Ascending aorta (tissue), 2 donors: ENCODE measurements at regions not wholly inside any gene's neighbourhood (a gene's known extent, or its start where the extent isn't known, plus 50 kb on each side); places are given as distances from the start of the nearest gene placed in this dataset.

Experiments used
- DNase-seq, 2 donors: peaks; one replicate each; pipeline ENCODE4 v3.0.0-alpha.2; 2019; ENCODE audit warnings: low spot score in 2 of 2
- H3K27ac ChIP-seq, 2 donors: fragments of 200-600 bp; sonication (generic); one replicate each; pipeline ENCODE4 v1.5.1; 2016 to 2017; ENCODE audit warnings: mild to moderate bottlenecking in 1 of 2
- H3K27me3 ChIP-seq: fragments of 200-600 bp; sonication (generic); one replicate; pipeline ENCODE4 v1.5.1; 2017
- H3K36me3 ChIP-seq, 2 donors: fragments of 200-600 bp; sonication (generic); one replicate each; pipeline ENCODE4 v1.5.1; 2016
- H3K4me1 ChIP-seq, 2 donors: fragments of 200-600 bp; sonication (generic); one replicate each; pipeline ENCODE4 v1.5.1; 2016 to 2017; ENCODE audit warnings: mild to moderate bottlenecking in 1 of 2
- H3K4me3 ChIP-seq, 2 donors: fragments of 200-600 bp; sonication (generic); one replicate each; pipeline ENCODE4 v1.5.1; 2016 to 2017; ENCODE audit warnings: mild to moderate bottlenecking in 1 of 2
- H3K9me3 ChIP-seq, 2 donors: fragments of 200-600 bp; sonication (generic); one replicate each; pipeline ENCODE4 v1.5.1; 2016
- intact Hi-C: fragments of 100-400 bp; cut with DNase I; formaldehyde crosslinking; loops from one replicate; pipeline ENCODE4 v1.15.1; 2023
- TF ChIP-seq, protein P1 (sequence below), 3 experiments: fragments of 200-600 bp in 2 of 3; fragments of 450-650 bp in 1 of 3; sonication (generic) in 2 of 3; IDR thresholded peaks; one replicate each; pipeline ENCODE4 v1.5.1; 2016 to 2019; ENCODE audit warnings: antibody characterized with exemption in 3 of 3, mild to moderate bottlenecking in 1 of 3, moderate library complexity in 1 of 3

- Histone ChIP-seq H3K9me3 (no peaks in the 10 kb centered on the region), H3K27me3 (no peaks in the 10 kb centered on the region), H3K27ac (no peak overlapping the region), H3K4me1 (no peaks in the 10 kb centered on the region), H3K36me3 (no peaks in the 10 kb centered on the region), H3K4me3 (no peak overlapping the region)
- intact Hi-C loops: no loop called here
- TF ChIP-seq, protein P1, sequence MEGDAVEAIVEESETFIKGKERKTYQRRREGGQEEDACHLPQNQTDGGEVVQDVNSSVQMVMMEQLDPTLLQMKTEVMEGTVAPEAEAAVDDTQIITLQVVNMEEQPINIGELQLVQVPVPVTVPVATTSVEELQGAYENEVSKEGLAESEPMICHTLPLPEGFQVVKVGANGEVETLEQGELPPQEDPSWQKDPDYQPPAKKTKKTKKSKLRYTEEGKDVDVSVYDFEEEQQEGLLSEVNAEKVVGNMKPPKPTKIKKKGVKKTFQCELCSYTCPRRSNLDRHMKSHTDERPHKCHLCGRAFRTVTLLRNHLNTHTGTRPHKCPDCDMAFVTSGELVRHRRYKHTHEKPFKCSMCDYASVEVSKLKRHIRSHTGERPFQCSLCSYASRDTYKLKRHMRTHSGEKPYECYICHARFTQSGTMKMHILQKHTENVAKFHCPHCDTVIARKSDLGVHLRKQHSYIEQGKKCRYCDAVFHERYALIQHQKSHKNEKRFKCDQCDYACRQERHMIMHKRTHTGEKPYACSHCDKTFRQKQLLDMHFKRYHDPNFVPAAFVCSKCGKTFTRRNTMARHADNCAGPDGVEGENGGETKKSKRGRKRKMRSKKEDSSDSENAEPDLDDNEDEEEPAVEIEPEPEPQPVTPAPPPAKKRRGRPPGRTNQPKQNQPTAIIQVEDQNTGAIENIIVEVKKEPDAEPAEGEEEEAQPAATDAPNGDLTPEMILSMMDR (IDR thresholded peaks at IDR 0.05): no peak
- DNase-seq: no peak
These were observed 397.6 kb downstream of the PLA2G4A start for GRCh38 chr1:187226396-187226795.

DNA sequence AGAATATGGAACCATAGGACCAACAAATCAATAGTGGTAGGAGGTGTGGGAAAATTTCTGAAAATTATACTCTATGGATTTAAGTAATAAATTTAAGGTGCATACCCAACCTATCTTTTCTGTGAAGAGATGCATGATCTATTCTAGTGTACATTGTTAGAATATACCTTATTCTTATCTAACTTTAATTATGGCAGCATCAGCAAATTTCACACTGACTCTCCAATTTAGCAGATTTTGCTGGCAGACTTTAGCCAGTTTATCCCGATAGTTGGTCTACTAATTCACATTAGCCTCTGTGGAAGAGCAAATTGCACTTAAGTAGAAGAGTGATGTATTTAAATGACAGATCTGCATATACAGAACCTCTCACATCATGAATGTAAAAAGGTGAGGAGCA, 400.0 kb downstream of the PLA2G4A start:
- H3K36me3 ChIP-seq: no peaks in the 10 kb centered on the region
- no peak for DNase-seq
- no peak overlapping the region for H3K27ac ChIP-seq
- H3K27me3 ChIP-seq: no peaks in the 10 kb centered on the region
- no peaks in the 10 kb centered on the region for H3K4me1 ChIP-seq
- intact Hi-C loops: no loop called here
- H3K9me3 ChIP-seq: no peaks in the 10 kb centered on the region
- H3K4me3 ChIP-seq: no peak overlapping the region
- TF ChIP-seq, protein P1 (IDR thresholded peaks at IDR 0.05): no peak

DNA sequence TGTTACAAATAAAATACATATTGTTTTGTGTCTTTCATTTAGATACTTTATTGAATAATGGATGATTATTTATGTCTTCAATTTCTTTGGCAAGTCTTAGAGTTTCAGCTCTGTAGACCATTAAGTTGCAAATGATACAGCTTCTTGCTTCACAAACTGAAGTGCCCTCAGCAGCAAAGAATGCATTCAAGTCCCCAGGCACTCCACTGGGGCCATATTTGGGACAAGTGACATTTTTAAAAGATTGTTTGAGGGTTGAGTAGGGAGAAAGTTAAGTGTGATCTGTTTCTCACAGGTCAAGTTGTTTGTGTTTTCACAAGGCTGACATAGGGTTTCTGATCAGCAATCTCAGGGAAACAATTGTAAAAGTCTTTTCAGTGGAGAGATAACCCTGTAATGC, 400.7 kb downstream of the PLA2G4A start:
- no peak overlapping the region for H3K4me3 ChIP-seq
- H3K27ac ChIP-seq: no peak overlapping the region
- TF ChIP-seq, protein P1 (IDR thresholded peaks at IDR 0.05): no peak
- no peaks in the 10 kb centered on the region for H3K36me3 ChIP-seq
- no peaks in the 10 kb centered on the region for H3K27me3 ChIP-seq
- intact Hi-C loops: no loop called here
- no peaks in the 10 kb centered on the region for H3K4me1 ChIP-seq
- no peak for DNase-seq
- no peaks in the 10 kb centered on the region for H3K9me3 ChIP-seq

GRCh38 chr1:187234706-187235105, 406.0 kb downstream of the PLA2G4A start:
- no peak overlapping the region for H3K27ac ChIP-seq
- no peaks in the 10 kb centered on the region for H3K36me3 ChIP-seq
- no peaks in the 10 kb centered on the region for H3K27me3 ChIP-seq
- intact Hi-C loops: no loop called here
- TF ChIP-seq, protein P1 (IDR thresholded peaks at IDR 0.05): no peak
- no peak overlapping the region for H3K4me3 ChIP-seq
- no peak for DNase-seq
- no peaks in the 10 kb centered on the region for H3K4me1 ChIP-seq
- no peaks in the 10 kb centered on the region for H3K9me3 ChIP-seq

- Histone ChIP-seq H3K4me3 (no peak overlapping the region), H3K9me3 (no peaks in the 10 kb centered on the region), H3K36me3 (no peaks in the 10 kb centered on the region), H3K4me1 (no peaks in the 10 kb centered on the region), H3K27me3 (no peaks in the 10 kb centered on the region), H3K27ac (no peak overlapping the region)
- no peak for DNase-seq
- intact Hi-C loops: no loop called here
- TF ChIP-seq, protein P1 (IDR thresholded peaks at IDR 0.05): no peak
These were observed 407.4 kb downstream of the PLA2G4A start for GRCh38 chr1:187236199-187236598.

- intact Hi-C loops: no loop called here
- no peak for DNase-seq
- TF ChIP-seq, protein P1 (IDR thresholded peaks at IDR 0.05): no peak
- Histone ChIP-seq H3K4me3 (no peak overlapping the region), H3K4me1 (no peaks in the 10 kb centered on the region), H3K9me3 (no peaks in the 10 kb centered on the region), H3K27ac (no peak overlapping the region), H3K36me3 (no peaks in the 10 kb centered on the region), H3K27me3 (no peaks in the 10 kb centered on the region)
These were observed 407.9 kb downstream of the PLA2G4A start for GRCh38 chr1:187236676-187237075.
